NCI-H1436 (cell line): ENCODE measurements at regions not wholly inside any gene's neighbourhood (a gene's known extent, or its start where the extent isn't known, plus 50 kb on each side); places are given as distances from the start of the nearest gene placed in this dataset.
"Not testable (repeated sequence)": the region's sequence is repeated elsewhere in the genome, so short reads cannot be mapped to it uniquely, and the experiment has no call there.

ENCODE experiments used
- DNase-seq: peaks from one replicate; lab custom pipeline; 2025; lab: John Stamatoyannopoulos, UW

DNA sequence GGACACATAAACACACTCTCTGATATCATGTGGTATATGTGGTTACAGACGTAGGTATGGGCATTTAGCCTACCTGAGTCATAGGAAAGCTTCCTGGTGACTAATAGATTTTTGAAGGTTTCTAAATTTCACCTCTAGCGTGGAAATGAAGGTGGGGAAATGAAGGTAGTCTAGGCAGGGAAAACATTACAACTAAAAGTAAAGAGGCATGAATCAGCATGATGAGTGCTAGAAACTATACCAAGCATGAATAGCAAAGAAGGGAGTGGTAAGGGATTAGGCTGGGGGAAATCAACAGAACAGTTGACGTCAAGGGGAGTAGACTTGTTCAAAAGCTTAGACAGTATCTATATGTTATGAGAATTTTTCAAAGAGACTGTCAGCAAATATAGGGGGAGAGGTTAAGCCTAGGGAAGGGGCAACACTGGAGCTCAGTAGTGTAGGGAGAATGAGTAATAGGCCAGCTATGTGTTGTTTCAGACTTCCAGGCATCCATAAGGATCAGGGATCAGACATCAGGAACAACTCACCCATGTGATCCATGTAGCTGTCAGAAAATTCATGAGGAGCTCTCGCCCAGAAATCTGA is 279.3 kb upstream of the DIPK2B start:
- no peak for DNase-seq

DNA sequence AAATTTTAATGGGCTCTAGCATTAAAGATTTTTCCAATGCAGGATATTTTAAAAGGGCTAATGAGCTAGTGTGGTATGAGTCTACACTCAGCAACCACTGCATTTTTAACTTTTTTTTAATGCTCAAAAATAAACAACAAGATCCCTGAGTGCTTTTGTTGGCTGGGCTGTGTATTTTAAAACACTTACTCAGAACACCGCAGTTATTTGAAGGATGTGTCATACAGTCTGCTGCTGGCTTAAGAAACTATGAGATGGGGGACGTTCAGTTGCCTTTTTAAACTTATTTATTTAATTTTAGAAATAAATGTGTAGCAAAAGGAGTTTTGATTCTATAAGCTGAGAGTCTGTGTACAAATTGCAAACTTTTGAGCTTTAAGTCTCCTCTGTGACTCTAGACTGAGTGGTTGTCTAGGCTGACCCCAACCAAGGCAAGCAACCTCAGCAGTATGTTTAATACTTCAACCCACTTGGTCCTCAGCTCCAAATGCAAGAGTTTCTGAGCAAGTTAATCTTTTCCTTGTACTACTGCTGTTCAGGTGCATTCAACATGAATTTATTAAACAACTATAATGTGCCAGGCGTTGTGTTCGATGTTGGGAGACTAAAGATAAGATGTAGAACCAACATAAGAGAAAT is 278.6 kb upstream of the DIPK2B start:
- DNase-seq: no peak

DNA sequence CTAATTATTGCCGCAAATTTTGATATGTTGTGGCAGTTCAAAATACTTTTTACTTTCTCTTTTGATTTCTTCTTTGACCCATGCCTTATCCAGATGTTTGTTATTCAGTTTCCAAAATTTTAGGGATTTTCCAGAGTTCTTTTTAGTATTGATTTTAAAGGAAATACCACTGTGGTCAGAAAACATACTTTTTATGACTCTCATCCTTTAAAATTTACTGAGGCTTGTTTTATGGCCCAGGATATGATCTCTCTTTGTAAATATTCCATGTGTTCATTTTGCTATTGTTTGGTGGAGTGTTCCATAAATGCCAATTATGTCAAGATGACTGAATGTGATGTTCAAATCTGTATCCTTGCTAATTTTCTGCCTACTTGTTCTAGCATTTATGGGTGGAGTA is 272.3 kb upstream of the DIPK2B start:
- no peak for DNase-seq

DNA sequence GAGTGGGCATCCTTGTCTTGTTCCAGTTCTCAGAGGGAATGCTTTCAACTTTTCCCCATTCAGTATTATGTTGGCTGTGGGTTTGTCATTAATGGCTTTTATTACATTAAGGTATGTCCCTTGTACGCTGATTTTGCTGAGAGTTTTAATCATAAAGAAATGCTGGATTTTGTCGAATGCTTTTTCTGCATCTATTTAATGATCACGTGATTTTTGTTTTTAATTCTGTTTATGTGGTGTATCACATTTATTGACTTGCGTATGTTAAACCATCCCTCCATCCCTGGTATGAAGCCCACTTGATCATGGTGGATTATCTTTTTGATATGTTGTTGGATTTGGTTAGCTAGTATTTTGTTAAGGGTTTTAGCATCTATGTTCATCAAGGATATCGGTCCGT is 266.9 kb upstream of the DIPK2B start:
- DNase-seq: not testable (repeated sequence)

DNA sequence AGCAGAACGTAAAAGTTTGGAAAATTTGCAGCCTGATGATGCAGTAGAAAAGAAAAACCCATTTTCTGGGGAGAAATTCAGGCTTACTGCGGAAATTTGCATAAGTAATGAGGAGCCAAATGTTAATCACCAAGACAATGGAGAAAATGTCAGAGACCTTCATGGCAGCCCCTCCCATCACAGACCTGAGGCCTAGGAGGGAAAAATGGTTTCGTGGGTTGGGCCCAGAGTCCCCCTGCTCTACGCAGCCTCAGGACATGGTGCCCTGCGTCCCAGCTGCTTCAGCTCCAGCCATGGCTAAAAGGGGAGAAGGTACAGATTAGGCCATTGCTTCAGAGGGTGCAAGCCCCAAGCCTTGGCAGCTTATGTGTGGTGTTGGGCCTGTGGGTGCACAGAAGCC is 255.1 kb upstream of the DIPK2B start:
- not testable (repeated sequence) for DNase-seq

DNA sequence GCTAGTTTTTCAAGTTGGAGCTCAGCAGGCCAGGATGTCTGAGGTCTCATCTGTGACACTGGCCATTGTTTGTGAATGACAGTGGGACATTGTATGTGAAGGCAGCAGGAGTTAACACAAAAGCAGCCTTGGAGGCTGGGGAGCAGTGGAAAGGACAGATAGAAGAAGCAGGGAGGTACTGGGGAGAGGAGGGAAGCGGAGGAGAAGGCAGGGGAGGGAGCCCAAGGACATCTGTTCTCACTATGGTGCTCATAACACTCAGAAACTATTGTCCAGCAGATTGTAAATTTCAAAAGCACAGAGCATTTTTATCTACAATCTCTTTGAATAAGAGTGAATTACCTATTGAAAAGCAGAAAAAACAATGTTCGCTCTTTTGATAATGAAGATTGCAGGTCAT is 253.6 kb upstream of the DIPK2B start:
- DNase-seq: no peak

DNA sequence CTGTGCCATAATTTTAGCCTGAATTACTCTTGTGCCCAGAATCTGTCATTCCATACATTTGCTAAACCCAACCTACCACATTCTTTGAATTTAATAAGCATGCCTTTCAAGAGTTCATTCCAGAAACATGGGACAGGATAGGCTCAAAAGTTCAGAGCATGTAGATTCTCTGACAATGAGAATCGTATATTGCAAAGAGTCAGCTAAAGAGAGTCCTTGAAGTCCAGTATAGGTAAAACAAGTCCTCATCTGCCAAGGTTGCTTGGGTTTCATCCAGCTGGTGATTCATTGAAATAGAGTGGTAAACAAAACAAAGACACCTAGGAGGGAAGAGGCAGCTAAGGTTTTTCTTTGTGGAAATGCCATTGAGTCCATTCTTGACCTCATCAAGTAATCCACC is 249.3 kb upstream of the DIPK2B start:
- no peak for DNase-seq

DNA sequence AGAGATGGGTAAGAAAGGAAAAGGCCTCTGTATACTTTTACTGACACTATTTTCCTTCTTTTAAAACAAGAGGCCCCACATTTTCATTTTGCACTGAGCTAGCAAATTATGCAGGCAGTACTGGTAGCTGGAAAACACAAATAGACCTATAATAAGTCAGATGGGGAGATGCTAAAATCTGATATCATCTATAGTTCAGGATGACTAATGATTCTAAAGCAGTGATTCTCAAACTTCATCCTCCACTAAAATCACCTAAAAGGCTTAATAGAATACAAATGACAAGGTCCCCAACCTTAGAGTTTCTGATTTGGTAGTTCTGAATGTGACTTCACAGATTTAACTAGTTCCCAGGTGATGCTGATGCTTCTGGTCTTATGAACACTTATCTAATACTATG is 247.3 kb upstream of the DIPK2B start:
- DNase-seq: no peak

DNA sequence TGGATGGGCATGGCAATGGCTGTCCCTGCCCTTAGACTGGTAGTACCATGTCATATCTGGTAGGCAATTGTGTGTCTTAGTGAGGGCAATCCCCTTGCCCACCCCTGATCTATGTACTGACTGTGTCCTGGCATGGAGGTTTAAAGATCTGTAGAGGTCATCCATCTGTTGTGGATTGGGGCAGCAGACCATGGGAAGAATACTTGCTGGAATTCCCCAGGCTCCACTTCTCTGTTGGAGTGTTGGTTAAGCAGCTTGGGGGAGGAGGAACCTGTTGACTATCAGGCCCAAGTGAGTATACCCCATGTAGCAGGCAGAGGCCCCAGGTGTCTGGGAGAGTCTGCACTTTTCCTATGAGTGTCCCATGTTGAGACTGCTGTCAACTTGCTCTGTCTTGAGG is 246.7 kb upstream of the DIPK2B start:
- no peak for DNase-seq

DNA sequence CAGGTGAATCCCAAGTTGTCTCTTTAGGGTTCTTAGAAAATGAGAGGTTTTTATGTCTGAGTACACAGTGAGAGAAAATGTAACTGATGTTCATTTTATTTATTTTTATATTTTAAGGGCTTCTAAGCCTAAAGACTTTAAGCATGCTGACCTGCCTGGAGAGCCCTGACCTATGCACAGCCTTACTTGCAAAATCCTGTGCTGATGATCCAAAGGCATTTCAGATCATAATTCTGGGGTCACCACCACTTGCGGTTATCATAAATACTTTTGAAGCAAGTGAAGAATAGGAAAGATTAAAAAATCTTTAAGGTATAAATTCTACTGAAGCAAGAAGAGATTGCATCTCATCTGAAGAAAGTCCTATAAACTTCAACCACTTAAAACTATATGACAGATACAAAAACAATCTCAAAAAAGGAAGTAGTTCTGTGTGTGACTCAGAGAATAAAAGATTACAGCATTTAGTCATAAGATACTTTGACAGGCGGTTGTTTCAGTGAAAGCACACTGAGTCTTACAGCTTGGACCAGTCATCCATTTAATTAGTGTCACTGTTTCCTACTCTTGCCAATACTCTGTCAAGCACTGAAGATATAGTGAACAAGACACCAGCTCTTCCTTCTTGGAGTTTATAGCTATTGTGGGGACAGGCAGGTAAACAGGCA is 245.2 kb upstream of the DIPK2B start:
- no peak for DNase-seq

DNA sequence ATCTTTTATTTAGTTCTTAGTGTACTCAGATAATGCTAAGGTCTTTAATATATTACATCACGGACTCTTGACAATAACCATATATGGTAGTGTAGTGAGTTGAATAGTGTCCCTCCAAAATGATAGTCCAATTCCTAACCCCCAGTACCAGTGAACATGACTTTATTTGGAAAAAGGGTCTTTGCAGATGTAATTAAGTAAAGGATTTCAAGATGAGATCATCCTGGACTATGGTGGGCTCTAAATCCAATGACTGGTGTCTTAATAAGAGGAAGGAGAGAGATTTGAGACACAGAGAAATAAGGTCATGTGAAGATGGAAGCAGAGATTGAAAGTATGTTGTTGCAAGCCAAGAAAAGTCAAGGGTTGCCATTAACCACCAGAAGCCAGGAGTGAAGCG is 236.5 kb upstream of the DIPK2B start:
- DNase-seq: no peak

DNA sequence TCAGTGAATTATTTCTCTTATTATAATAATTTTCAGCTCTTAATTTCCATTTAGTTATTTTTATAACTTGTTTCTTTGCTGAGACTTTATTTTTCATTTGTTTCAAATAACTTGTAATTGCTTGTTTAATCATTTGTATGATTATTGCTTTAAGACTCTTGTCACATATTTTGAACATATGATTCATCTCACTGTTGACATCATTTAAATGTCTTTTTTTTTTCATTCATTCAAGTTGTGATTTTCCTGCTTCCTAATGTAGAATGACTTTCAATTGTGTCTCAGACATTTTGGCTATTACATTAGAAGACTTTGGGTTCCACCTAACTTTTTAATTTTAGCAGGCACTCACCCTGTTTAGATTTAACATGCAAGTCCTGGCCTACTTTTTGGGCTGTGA is 234.8 kb upstream of the DIPK2B start:
- DNase-seq: no peak

DNA sequence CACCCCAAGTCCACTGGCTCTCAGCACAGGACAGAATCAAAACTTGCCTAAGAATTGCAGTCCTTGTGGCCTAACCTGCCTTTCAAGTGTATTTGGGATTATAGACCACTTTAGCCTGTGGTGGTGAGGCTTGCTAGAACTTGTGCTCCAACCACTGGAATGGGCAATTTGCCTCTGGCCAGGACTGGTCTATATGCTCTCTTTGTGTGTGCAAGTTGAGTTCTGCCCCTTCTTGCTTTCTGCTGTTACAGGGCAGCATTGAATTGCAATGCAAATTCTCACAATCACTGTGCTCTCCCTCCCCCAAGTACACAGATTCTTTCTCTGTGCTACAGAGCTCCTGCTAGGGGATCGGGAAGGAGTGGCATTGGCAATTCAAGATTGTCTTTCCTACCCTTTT is 233.6 kb upstream of the DIPK2B start:
- DNase-seq: no peak

DNA sequence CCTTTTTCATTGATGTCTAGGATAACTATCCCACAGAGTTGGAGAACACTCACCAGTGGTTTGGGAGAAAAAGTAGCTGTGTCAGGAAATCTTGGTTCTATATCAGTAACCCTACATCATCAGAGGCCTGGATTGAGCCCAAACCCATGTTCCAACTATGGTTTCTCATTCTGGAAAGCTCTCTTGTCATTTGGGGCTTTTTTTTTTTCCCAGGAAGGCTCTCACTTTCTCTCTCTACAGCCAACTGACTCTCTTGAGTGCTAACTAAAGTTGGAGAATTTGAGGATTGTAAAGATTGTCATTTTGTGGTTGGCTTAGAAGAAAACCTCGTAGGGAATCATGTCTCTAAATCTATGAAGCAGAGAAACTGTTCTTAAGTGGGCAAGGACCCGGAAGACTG is 228.2 kb upstream of the DIPK2B start:
- no peak for DNase-seq

DNA sequence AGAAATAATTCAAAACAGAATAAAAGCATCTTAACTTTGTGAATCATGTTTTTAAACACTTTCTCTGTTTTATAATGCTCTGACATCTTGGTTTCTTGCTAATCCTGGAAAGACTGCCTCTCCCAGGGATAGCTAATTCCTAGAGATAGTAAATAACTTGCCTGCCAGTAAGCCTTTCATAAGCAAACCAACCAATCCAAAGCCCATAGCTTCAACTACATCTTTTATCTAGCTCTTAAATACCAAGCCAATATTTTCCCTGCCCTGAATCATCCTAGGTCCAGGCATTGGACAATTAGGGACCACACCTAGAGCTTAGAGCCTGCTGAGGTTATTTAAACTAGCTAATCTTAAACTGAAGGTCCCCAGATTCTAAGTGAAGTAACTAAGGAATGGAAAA is 223.7 kb upstream of the DIPK2B start:
- DNase-seq: no peak

DNA sequence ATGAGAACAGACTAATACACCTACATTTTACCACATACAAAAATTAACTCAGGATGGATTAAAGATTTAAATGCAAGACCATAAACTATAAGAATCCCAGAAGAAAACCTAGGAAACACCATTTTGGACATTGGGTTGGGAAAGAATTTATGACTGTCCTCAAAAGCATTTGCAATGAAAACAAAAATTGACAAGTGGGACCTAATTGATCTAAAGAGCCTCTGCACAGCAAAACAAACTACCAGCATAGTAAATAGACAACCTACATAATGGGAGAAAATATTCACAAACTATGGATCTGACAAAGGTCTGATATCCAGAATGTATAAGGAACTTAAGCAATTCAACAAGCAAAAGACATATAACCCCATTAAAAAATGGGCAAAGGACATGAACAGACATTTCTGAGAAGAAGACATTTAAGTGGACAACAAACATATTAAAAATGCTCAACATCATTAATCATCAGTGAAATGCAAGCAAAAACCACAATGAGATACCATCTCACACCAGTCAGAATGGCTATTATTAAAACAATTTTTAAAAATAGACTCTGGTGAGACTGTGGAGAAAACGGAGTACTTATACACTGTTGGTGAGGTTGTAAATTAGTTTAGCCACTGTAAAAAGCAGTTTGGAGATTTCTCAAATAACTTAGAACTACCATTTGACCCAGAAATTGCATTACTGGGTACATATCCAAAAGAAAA is 221.7 kb upstream of the DIPK2B start:
- DNase-seq: no peak

DNA sequence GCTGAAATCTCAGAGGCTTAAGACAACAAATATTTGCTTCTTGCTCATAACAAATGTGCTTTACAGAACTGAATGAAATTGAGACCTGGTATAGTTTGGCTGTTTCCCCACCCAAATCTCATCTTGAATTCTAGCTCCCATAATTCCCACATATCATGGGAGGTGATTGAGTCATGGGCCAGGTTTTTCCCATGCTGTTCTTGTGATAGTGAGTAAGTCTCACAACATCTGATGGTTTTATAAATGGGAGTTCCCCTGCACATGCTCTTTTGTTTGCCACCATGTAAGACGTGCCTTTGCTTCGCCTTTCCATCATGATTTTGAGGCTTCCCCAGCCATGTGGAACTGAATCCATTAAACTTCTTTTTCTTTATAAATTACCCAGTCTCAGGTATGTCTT is 221.1 kb upstream of the DIPK2B start:
- DNase-seq: no peak

DNA sequence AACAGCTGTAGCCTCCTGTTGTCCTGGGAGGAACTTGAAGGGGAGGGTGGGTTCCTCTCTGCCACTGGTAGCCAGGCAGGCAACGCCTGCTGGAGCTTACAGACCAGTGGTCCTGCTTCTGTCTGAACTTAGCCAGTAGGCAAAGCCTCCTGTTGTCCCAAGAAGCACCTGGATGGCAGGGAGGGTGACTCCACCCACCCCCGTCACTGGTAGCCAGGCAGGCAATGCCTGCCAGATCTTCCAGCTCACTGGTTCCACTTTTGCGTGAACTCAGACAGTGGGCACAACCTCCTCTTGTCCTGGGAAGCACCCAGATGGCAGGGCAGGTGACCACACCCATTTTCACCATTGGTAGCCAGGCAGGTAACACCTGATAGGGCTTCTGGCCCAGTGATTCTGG is 203.5 kb upstream of the DIPK2B start:
- no peak for DNase-seq

DNA sequence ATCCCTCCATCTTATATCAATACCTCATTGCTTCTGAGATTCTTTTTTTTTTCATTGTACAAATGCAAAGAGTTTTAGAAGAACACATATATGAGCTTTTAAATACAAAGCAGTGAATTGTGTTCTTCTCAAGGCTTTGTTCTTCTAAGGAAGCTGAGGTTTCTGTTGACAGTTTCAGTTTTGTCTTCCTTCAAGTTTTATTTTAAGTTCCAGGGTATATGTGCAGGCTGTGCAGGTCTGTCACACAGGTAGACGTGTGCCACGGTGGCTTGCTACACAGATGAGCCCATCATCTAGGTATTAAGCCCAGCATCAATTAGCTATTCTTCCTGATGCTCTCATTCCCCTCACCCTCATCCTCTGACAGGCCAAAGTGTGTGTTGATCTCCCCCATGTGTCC is 201.2 kb upstream of the DIPK2B start:
- DNase-seq: no peak

DNA sequence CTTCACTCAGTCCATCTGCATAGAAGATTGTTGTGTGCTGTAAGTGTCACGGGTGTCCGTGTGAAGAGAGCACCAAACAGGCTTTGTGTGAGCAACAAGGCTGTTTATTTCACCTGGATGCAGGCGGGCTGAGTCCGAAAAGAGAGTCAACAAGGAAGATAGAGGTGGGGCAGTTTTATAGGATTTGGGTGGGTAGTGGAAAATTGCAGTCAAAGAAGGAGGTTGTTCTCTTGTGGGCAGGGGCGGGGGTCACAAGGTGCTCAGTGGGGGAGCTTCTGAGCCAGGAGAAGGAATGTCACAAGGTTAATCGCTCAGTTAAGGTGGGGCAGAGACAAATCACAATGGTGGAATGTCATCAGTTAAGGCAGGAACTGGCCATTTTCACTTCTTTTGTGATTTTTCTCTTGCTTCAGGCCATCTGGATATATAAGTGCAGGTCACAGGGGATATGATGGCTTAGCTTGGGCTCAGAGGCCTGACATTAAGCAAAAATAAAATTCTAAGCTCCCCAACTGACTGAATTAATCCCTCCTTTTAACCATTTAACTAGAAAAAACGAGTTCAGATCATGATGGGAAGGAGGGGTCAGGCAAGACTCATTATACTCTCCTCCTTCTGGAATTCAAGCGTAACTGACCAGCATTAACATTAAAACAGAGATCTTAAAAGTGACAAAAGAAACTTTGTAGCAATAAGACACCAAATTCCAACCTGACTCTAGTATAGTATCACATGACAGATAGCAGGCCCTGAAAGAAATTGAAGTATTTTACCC is 200.5 kb upstream of the DIPK2B start:
- DNase-seq: not testable (repeated sequence)

DNA sequence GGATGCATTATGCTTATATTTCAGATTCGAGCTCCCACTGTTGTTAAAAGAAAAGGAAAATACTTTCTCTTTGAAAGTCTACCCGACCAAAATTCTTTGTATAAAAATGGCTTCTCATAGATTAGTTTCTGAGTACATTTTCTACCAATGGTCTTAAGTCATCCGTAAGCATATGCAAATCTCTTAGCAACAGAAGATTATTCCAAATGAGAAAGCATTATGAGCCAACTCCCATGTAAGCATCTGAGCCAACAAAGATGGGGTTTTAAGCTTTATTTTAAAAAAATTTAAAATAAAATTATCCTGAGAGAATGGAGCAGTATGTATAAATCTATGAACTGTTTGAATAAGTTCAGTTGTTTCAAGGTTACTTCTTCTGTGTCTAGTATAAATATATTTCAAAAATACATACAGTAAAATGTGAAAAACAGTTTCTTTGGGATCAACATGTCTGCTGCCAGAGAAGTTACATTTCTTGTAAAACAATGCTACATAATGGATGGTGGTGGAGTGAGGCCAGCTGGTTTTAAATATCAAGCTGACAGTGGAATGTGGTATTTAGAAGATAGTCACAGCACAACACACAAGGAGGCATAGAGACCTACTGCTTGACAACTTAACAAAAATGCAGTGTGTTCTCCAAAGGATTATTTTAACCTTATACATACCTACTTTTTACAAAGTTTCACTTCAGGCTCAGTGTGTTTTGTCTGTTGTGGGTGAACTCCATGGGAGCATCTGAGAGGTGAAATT is 199.5 kb upstream of the DIPK2B start:
- DNase-seq: no peak

DNA sequence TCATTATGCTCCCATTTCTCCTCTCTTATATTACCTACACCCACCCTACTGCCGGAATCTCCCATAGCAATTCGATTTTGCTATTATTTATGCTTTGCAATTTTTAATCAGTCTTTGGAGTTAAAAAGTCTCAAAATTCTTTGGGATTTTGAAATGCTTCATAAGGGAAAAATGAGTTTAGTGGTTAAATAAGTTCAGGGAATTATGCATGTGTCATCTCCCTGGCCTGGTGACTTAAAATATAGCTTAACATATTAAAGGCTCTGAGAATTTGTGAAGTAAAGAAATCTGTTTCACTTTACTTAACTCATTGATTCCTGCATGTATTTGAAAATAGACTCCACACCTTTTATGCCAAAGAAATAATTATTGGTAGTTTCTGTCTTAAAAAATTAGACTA is 185.1 kb upstream of the DIPK2B start:
- DNase-seq: no peak
